H1 (cell line): ENCODE measurements at regions not wholly inside any gene's neighbourhood (a gene's known extent, or its start where the extent isn't known, plus 50 kb on each side); places are given as distances from the start of the nearest gene placed in this dataset.

Experiments used
- CTCF ChIA-PET: fragments of 300-600 bp; sonication (Branson Sonifier 250); formaldehyde crosslinking; loops from one replicate; lab custom pipeline; 2021; ENCODE audit not compliant: partially characterized antibody; lab: Charles Lee
- POLR2A ChIA-PET: fragments of 300-600 bp; sonication (Branson Sonifier 250); formaldehyde crosslinking; loops from one replicate; lab custom pipeline; 2021; ENCODE audit warnings: inconsistent platforms; ENCODE audit not compliant: partially characterized antibody; lab: Charles Lee
- DNase-seq, 2 experiments: peaks; one replicate each; pipeline versions ENCODE4 v3.0.0 to v3.0.0-alpha.2; 2010 to 2022; ENCODE audit warnings: low spot score in 2 of 2, low read depth in 1 of 2, mixed read lengths in 1 of 2
- FAIRE-seq: peaks from 2 replicates; lab custom pipeline; 2011; peaks lifted over from hg19 to GRCh38; lab: Jason Lieb, UNC
- H2AFZ ChIP-seq: 2 replicates; pipeline ENCODE4 v1.8.1; 2012; ENCODE audit warnings: low read length, inconsistent platforms
- H2AK5ac ChIP-seq: 2 replicates; pipeline ENCODE4 v1.6.1; 2013; ENCODE audit warnings: low read depth, low read length
- H2BK120ac ChIP-seq: replicated peaks from 2 replicates; pipeline ENCODE3; 2013; ENCODE audit warnings: low read depth, low read length, inconsistent platforms
- H2BK12ac ChIP-seq: 2 replicates; pipeline ENCODE4 v1.6.1; 2013; ENCODE audit warnings: low read depth, low read length
- H2BK15ac ChIP-seq: 2 replicates; pipeline ENCODE4 v1.6.1; 2013; ENCODE audit warnings: low read length
- H2BK20ac ChIP-seq: 2 replicates; pipeline ENCODE4 v1.6.1; 2013; ENCODE audit warnings: low read length
- H2BK5ac ChIP-seq: 2 replicates; pipeline ENCODE4 v1.6.1; 2013; ENCODE audit warnings: low read depth, low read length
- H3K14ac ChIP-seq: 2 replicates; pipeline ENCODE4 v1.6.1; 2013; ENCODE audit warnings: inconsistent platforms; ENCODE audit not compliant: insufficient read length
- H3K18ac ChIP-seq: 2 replicates; pipeline ENCODE4 v1.6.1; 2013; ENCODE audit warnings: low read length; ENCODE audit errors: extremely low read depth
- H3K23ac ChIP-seq: 2 replicates; pipeline ENCODE4 v1.6.1; 2013; ENCODE audit warnings: inconsistent platforms; ENCODE audit not compliant: insufficient read length
- H3K23me2 ChIP-seq: 2 replicates; pipeline ENCODE4 v1.6.1; 2013; ENCODE audit warnings: low read depth, low read length
- H3K27ac ChIP-seq: 2 replicates; pipeline ENCODE4 v1.6.1; 2011; ENCODE audit warnings: low read depth, low read length, inconsistent platforms
- H3K27me3 ChIP-seq, 4 experiments: replicated peaks in 1 of 4; 1 replicate in 1 of 4; 2 replicates in 3 of 4; pipeline versions ENCODE4 v1.6.1 to v1.8.1; 2011 to 2013; ENCODE audit warnings: low read length in 3 of 4, mild to moderate bottlenecking in 3 of 4, inconsistent platforms in 2 of 4, mixed read lengths in 2 of 4, moderate library complexity in 1 of 4; ENCODE audit not compliant: control insufficient read depth in 3 of 4, insufficient read depth in 3 of 4; ENCODE audit errors: extremely low read depth in 1 of 4
- H3K36me3 ChIP-seq, 4 experiments: 2 replicates each; pipeline versions ENCODE4 v1.6.1 to v1.8.1; 2011 to 2013; ENCODE audit warnings: mild to moderate bottlenecking in 4 of 4, low read length in 3 of 4, moderate library complexity in 2 of 4, control low read depth in 1 of 4, inconsistent platforms in 1 of 4; ENCODE audit not compliant: insufficient read depth in 4 of 4, control insufficient read depth in 2 of 4
- H3K4ac ChIP-seq: replicated peaks from 2 replicates; pipeline ENCODE3; 2013; ENCODE audit warnings: low read length, low read depth, mixed read lengths, inconsistent platforms; ENCODE audit not compliant: insufficient read length
- H3K4me1 ChIP-seq, 4 experiments: replicated peaks in 1 of 4; 1 replicate in 1 of 4; 2 replicates in 3 of 4; pipeline versions ENCODE4 v1.6.1 to v1.8.1; 2011 to 2013; ENCODE audit warnings: low read length in 3 of 4, inconsistent platforms in 2 of 4, mixed read lengths in 1 of 4; ENCODE audit not compliant: insufficient read depth in 4 of 4, control insufficient read depth in 3 of 4
- H3K4me2 ChIP-seq, 2 experiments: 2 replicates each; pipeline versions ENCODE4 v1.6.1 to v1.8.1; 2011 to 2013; ENCODE audit warnings: low read depth in 2 of 2, low read length in 2 of 2, control low read depth in 1 of 2, inconsistent platforms in 1 of 2, mild to moderate bottlenecking in 1 of 2; ENCODE audit not compliant: insufficient read depth in 1 of 2
- H3K4me3 ChIP-seq, 4 experiments: fragments of 200-600, 300-600 bp in 1 of 4; sonication (generic), shearing (Covaris generic), sonication (Bioruptor Twin) in 1 of 4; 2 replicates each; pipeline versions ENCODE4 v1.5.1 to v1.8.1; 2011 to 2016; ENCODE audit warnings: low read length in 4 of 4, low read depth in 3 of 4, control low read depth in 2 of 4, inconsistent platforms in 2 of 4, mild to moderate bottlenecking in 2 of 4, mixed read lengths in 1 of 4, moderate library complexity in 1 of 4; ENCODE audit not compliant: insufficient read depth in 2 of 4; ENCODE audit errors: extremely low read depth in 1 of 4
- H3K56ac ChIP-seq: replicated peaks from 2 replicates; pipeline ENCODE3; 2013; ENCODE audit warnings: low read depth, mild to moderate bottlenecking, mixed read lengths, low read length, inconsistent platforms; ENCODE audit not compliant: insufficient read length
- H3K79me1 ChIP-seq: 2 replicates; pipeline ENCODE4 v1.6.1; 2013; ENCODE audit warnings: low read depth, low read length, control low read depth
- H3K79me2 ChIP-seq, 2 experiments: 2 replicates each; pipeline versions ENCODE4 v1.6.1 to v1.8.1; 2012 to 2013; ENCODE audit warnings: low read length in 2 of 2, mild to moderate bottlenecking in 2 of 2, inconsistent platforms in 1 of 2; ENCODE audit not compliant: insufficient read depth in 2 of 2, control insufficient read depth in 1 of 2
- H3K9ac ChIP-seq, 4 experiments: replicated peaks in 1 of 4; 1 replicate in 1 of 4; 2 replicates in 3 of 4; pipeline versions ENCODE4 v1.6.1 to v1.8.1; 2011 to 2013; ENCODE audit warnings: low read depth in 3 of 4, low read length in 3 of 4, control low read depth in 2 of 4, mild to moderate bottlenecking in 2 of 4, moderate library complexity in 2 of 4, inconsistent platforms in 1 of 4; ENCODE audit errors: extremely low read depth in 1 of 4
- H3K9me3 ChIP-seq, 2 experiments: 2 replicates each; pipeline versions ENCODE4 v1.6.1 to v1.8.1; 2012 to 2013; ENCODE audit warnings: mild to moderate bottlenecking in 2 of 2, moderate library complexity in 2 of 2, control low read depth in 1 of 2, inconsistent platforms in 1 of 2, low read depth in 1 of 2, low read length in 1 of 2, mixed read lengths in 1 of 2; ENCODE audit not compliant: insufficient read depth in 2 of 2
- H4K20me1 ChIP-seq, 2 experiments: replicated peaks in 1 of 2; 2 replicates each; pipeline versions ENCODE3 to v1.8.1; 2011 to 2013; ENCODE audit warnings: inconsistent platforms in 2 of 2, low read length in 2 of 2, mild to moderate bottlenecking in 1 of 2; ENCODE audit not compliant: insufficient read depth in 2 of 2, control insufficient read depth in 1 of 2
- H4K5ac ChIP-seq: 2 replicates; pipeline ENCODE4 v1.6.1; 2013; ENCODE audit warnings: low read length, low read depth, mixed read lengths, inconsistent platforms; ENCODE audit not compliant: insufficient read length
- H4K8ac ChIP-seq: 2 replicates; pipeline ENCODE4 v1.8.0; 2013; ENCODE audit warnings: mild to moderate bottlenecking, moderate library complexity, low read length, inconsistent platforms; ENCODE audit not compliant: insufficient read depth; ENCODE audit errors: extremely low read depth
- H4K91ac ChIP-seq: replicated peaks from 2 replicates; pipeline ENCODE3; 2013; ENCODE audit warnings: low read length, mixed read lengths, inconsistent platforms; ENCODE audit not compliant: insufficient read length
- CTCF ChIP-seq, 3 experiments: IDR thresholded peaks; 1 replicate in 2 of 3; 2 replicates in 1 of 3; pipeline versions ENCODE4 v1.5.1 to v1.6.1; 2011; ENCODE audit warnings: low read length in 3 of 3, mild to moderate bottlenecking in 3 of 3, inconsistent platforms in 2 of 3, low read depth in 1 of 3, moderate library complexity in 1 of 3; ENCODE audit not compliant: insufficient read depth in 1 of 3; ENCODE audit errors: control extremely low read depth in 1 of 3
- HDAC6 ChIP-seq: IDR thresholded peaks from one replicate; pipeline ENCODE4 v1.7.1; 2012; ENCODE audit warnings: low read depth, mild to moderate bottlenecking, inconsistent platforms, low read length, moderate library complexity
- PHF8 ChIP-seq: fragments of 200-600 bp; sonication (generic); conservative IDR thresholded peaks from 2 replicates; pipeline ENCODE4 v1.7.1; 2012; ENCODE audit warnings: low read depth, mild to moderate bottlenecking, inconsistent platforms, low read length, moderate library complexity
- SIN3A ChIP-seq, 2 experiments: IDR thresholded peaks in 1 of 2; conservative IDR thresholded peaks in 1 of 2; 2 replicates each; pipeline ENCODE4 v1.6.1; 2011 to 2012; ENCODE audit warnings: low read length in 2 of 2, improper control_type of control experiment in 1 of 2, low read depth in 1 of 2, mild to moderate bottlenecking in 1 of 2
- WGBS, 2 experiments: shearing (Covaris generic) in 1 of 2; methylation state at CpG; one replicate each; pipeline versions ENCODE4 v1.1.6 to v1.1.7; 2013 to 2015; ENCODE audit warnings: low lambda C conversion rate in 2 of 2, mixed read lengths in 2 of 2, inconsistent platforms in 1 of 2, low coverage in 1 of 2, missing lambda C conversion rate in 1 of 2; ENCODE audit not compliant: insufficient replicate concordance in 2 of 2, insufficient coverage in 1 of 2, insufficient read length in 1 of 2; ENCODE audit errors: extremely low coverage in 1 of 2, missing lambda C conversion rate in 1 of 2; 5-methylcytosine and 5-hydroxymethylcytosine counted together

DNA sequence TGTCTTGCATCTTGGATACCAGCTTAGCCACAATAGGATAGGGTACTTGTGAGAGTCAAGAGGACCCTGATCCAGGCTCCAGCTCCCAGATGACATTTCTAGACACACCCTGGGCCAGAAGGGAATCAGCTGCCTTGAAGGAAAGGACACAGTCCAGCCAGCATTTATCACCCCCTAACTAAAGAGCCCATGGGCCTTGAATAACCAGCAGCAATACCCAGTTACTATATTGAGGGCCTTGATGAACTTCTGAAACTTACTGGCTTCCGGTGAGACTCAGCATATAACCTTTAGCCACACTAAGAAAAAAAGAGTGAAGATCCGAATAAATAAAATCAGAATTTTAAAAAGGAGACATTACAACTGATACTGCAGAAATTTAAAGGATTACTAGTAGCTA, 1135.4 kb downstream of the LRFN5 start:
- H4K20me1 ChIP-seq: no peaks in the 10 kb centered on the region
- 100% methylated on average over 2 of the region's 2 CpGs; no CpG with 5 or more reads in 1 of the 2 experiments for WGBS, 2 experiments
- no peak overlapping the region for H3K4me2 ChIP-seq
- no peak overlapping the region for H3K14ac ChIP-seq
- no peaks in the 10 kb centered on the region for H3K79me2 ChIP-seq
- no peak overlapping the region for H2BK5ac ChIP-seq
- H3K4me3 ChIP-seq: no peak overlapping the region
- no peak overlapping the region for H2BK12ac ChIP-seq
- no peak overlapping the region for H4K8ac ChIP-seq
- no peak overlapping the region for H4K91ac ChIP-seq
- POLR2A ChIA-PET: no interaction called here
- H3K79me1 ChIP-seq: no peaks in the 10 kb centered on the region
- H4K5ac ChIP-seq: no peak overlapping the region
- no peak overlapping the region for H2BK20ac ChIP-seq
- H3K9ac ChIP-seq: no peak overlapping the region
- H3K36me3 ChIP-seq: no peaks in the 10 kb centered on the region
- H3K27me3 ChIP-seq: no peaks in the 10 kb centered on the region
- FAIRE-seq (no peak), DNase-seq (no peak)
- no peak overlapping the region for H3K27ac ChIP-seq
- H3K23ac ChIP-seq: no peak overlapping the region
- H3K4ac ChIP-seq: no peak overlapping the region
- no peaks in the 10 kb centered on the region for H3K4me1 ChIP-seq
- no peak overlapping the region for H2BK120ac ChIP-seq
- no peak overlapping the region for H3K18ac ChIP-seq
- H3K56ac ChIP-seq: no peak overlapping the region
- CTCF ChIA-PET: interaction anchor here (0.6 kb wide), 1 partner anchor 1785 kb away, joined by 3 read pairs; no protein-coding TSS in a partner anchor
- no peak overlapping the region for H2AK5ac ChIP-seq
- no peaks in the 10 kb centered on the region for H3K9me3 ChIP-seq
- TF ChIP-seq PHF8 (no peak), CTCF (IDR thresholded peaks at IDR 0.05; ENCODE audit: control extremely low read depth in 1 of 3, insufficient read depth in 1 of 3, low read depth in 1 of 3, low read length in 3 of 3) (no peak), HDAC6 (no peak), SIN3A (conservative IDR thresholded peaks at IDR 0.05 in 1 of 2, IDR thresholded peaks at IDR 0.05 in 1 of 2; ENCODE audit: low read depth in 1 of 2, low read length in 2 of 2) (no peak)
- H3K23me2 ChIP-seq: no peaks in the 10 kb centered on the region
- no peak overlapping the region for H2AFZ ChIP-seq
- no peak overlapping the region for H2BK15ac ChIP-seq
